ENCODE measurements at regions not wholly inside any gene's neighbourhood (a gene's known extent, or its start where the extent isn't known, plus 50 kb on each side); places are given as distances from the start of the nearest gene placed in this dataset.

DNA sequence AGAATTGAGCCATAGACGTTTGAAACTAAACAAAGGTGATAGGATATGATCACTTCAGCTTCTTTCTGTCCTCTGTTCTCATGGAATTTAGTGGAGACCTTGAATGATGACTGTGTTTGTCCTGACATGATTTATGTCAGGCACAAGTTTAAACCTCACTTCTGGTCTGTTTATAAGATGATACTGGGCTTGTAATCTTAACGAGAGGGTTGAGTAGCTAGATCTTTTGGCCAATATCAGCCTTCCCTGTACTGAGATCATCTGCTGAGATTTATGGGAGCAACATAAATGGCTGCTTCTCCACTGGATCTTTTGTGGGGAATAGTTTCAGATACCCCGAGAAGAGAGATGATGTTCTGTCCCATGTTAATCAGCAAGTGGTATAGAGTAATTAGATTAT lies 121.8 kb upstream of the OBI1 start:
- no peak for DNase-seq (ENCODE audit: low spot score)
- H3K4me3 ChIP-seq (replicated peaks in 1 of 3; ENCODE audit: insufficient read depth in 1 of 3, low read depth in 2 of 3, low read length in 3 of 3), result no peak overlapping the region
- no peak overlapping the region for H2AFZ ChIP-seq (ENCODE audit: low read length)
- no peak for FAIRE-seq
- H3K4me1 ChIP-seq (ENCODE audit: insufficient read depth, low read length), result no peaks in the 10 kb centered on the region
- no peaks in the 10 kb centered on the region for H3K36me3 ChIP-seq (replicated peaks in 1 of 2; ENCODE audit: control insufficient read depth in 1 of 2, insufficient read depth in 2 of 2, low read length in 2 of 2)
- ChIA-PET POLR2A (no interaction called here), CTCF (ENCODE audit: low intra/inter-chr PET ratio, low total read pairs) (no interaction called here)
- 0 out of 5 replicates have a peak, but pooled peaks cover 0 to under 1% of the 10 kb centered on the region in 2 experiments for H3K27me3 ChIP-seq (ENCODE audit: control insufficient read depth in 1 of 2, insufficient read depth in 2 of 2, low read length in 2 of 2)
- H3K79me2 ChIP-seq (ENCODE audit: insufficient read depth, low read length), result no peaks in the 10 kb centered on the region
- H3K27ac ChIP-seq (ENCODE audit: extremely low read length, insufficient read depth, low read length), result no peak overlapping the region
- H4K20me1 ChIP-seq (ENCODE audit: insufficient read depth, low read length), result no peaks in the 10 kb centered on the region
- in situ Hi-C loops (cut with HindIII; ENCODE audit: extremely low pct_ligation_motif_present, low pct_unique_long_range_greater_than_20kb), result no loop called here
- no peaks in the 10 kb centered on the region for H3K9me3 ChIP-seq (ENCODE audit: low read length)
- TF ChIP-seq, protein P1, sequence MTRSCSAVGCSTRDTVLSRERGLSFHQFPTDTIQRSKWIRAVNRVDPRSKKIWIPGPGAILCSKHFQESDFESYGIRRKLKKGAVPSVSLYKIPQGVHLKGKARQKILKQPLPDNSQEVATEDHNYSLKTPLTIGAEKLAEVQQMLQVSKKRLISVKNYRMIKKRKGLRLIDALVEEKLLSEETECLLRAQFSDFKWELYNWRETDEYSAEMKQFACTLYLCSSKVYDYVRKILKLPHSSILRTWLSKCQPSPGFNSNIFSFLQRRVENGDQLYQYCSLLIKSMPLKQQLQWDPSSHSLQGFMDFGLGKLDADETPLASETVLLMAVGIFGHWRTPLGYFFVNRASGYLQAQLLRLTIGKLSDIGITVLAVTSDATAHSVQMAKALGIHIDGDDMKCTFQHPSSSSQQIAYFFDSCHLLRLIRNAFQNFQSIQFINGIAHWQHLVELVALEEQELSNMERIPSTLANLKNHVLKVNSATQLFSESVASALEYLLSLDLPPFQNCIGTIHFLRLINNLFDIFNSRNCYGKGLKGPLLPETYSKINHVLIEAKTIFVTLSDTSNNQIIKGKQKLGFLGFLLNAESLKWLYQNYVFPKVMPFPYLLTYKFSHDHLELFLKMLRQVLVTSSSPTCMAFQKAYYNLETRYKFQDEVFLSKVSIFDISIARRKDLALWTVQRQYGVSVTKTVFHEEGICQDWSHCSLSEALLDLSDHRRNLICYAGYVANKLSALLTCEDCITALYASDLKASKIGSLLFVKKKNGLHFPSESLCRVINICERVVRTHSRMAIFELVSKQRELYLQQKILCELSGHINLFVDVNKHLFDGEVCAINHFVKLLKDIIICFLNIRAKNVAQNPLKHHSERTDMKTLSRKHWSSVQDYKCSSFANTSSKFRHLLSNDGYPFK (CRISPR knock-in tag; IDR thresholded peaks at IDR 0.05; ENCODE audit: borderline replicate concordance), result no peak
- no peak for TF ChIP-seq KLF11 (CRISPR knock-in tag; IDR thresholded peaks at IDR 0.05)
- TF ChIP-seq ZSCAN12 (CRISPR knock-in tag; IDR thresholded peaks at IDR 0.05), result no peak
- TF ChIP-seq MYC (CRISPR knock-in tag; IDR thresholded peaks at IDR 0.05; ENCODE audit: borderline replicate concordance), result no peak
- TF ChIP-seq EHMT2 (IDR thresholded peaks at IDR 0.05; ENCODE audit: borderline replicate concordance, low read depth, low read length), result no peak
- TF ChIP-seq BCL6 (CRISPR knock-in tag; IDR thresholded peaks at IDR 0.05), result no peak
- TF ChIP-seq, protein P2, sequence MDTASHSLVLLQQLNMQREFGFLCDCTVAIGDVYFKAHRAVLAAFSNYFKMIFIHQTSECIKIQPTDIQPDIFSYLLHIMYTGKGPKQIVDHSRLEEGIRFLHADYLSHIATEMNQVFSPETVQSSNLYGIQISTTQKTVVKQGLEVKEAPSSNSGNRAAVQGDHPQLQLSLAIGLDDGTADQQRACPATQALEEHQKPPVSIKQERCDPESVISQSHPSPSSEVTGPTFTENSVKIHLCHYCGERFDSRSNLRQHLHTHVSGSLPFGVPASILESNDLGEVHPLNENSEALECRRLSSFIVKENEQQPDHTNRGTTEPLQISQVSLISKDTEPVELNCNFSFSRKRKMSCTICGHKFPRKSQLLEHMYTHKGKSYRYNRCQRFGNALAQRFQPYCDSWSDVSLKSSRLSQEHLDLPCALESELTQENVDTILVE (CRISPR knock-in tag; IDR thresholded peaks at IDR 0.05), result no peak
- TF ChIP-seq, protein P3, sequence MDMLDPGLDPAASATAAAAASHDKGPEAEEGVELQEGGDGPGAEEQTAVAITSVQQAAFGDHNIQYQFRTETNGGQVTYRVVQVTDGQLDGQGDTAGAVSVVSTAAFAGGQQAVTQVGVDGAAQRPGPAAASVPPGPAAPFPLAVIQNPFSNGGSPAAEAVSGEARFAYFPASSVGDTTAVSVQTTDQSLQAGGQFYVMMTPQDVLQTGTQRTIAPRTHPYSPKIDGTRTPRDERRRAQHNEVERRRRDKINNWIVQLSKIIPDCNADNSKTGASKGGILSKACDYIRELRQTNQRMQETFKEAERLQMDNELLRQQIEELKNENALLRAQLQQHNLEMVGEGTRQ (IDR thresholded peaks at IDR 0.05; ENCODE audit: low read depth, low read length), result no peak
- TF ChIP-seq, protein P3 (CRISPR knock-in tag; IDR thresholded peaks at IDR 0.05; ENCODE audit: borderline replicate concordance), result no peak
- TF ChIP-seq SRY (CRISPR knock-in tag; IDR thresholded peaks at IDR 0.05), result no peak
- TF ChIP-seq, protein P4, sequence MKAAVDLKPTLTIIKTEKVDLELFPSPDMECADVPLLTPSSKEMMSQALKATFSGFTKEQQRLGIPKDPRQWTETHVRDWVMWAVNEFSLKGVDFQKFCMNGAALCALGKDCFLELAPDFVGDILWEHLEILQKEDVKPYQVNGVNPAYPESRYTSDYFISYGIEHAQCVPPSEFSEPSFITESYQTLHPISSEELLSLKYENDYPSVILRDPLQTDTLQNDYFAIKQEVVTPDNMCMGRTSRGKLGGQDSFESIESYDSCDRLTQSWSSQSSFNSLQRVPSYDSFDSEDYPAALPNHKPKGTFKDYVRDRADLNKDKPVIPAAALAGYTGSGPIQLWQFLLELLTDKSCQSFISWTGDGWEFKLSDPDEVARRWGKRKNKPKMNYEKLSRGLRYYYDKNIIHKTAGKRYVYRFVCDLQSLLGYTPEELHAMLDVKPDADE (CRISPR knock-in tag; IDR thresholded peaks at IDR 0.05), result no peak
- TF ChIP-seq SMAD3 (CRISPR knock-in tag; IDR thresholded peaks at IDR 0.05), result no peak
- no peak for TF ChIP-seq ZFAT (CRISPR knock-in tag; conservative IDR thresholded peaks at IDR 0.05)
- TF ChIP-seq ESRRA (CRISPR knock-in tag; IDR thresholded peaks at IDR 0.05; ENCODE audit: low read depth), result no peak
- intact Hi-C loops (cut with micrococcal nuclease; ENCODE audit: unreplicated experiment), result no loop called here
- whole genome bisulfite sequencing (ENCODE audit: low lambda C conversion rate), result 0% methylated on average over 3 of the region's 3 CpGs
- H3K9ac ChIP-seq (ENCODE audit: insufficient read depth, low read depth, low read length), result no peak overlapping the region
- H3K4me2 ChIP-seq (ENCODE audit: low read depth, low read length), result no peak overlapping the region
- no TSS peak for BruUV-seq (replicated peaks)
- no peak for ATAC-seq
